ENCODE measurements at regions not wholly inside any gene's neighbourhood (a gene's known extent, or its start where the extent isn't known, plus 50 kb on each side); places are given as distances from the start of the nearest gene placed in this dataset.
A peak's percentile ranks its signal among the peaks of the same experiment; 100 is the strongest.
"Not testable (repeated sequence)": the region's sequence is repeated elsewhere in the genome, so short reads cannot be mapped to it uniquely, and the experiment has no call there.

GRCh38 chr15:83380059-83380458 is 67.1 kb upstream of the SH3GL3 start:
- H3K4me3 ChIP-seq, result no peak overlapping the region
- DNase-seq, result no peak
- H3K27ac ChIP-seq, result no peak overlapping the region
- no peak for TF ChIP-seq POLR2A (IDR thresholded peaks at IDR 0.05)
- no peak for TF ChIP-seq POLR2AphosphoS5 (IDR thresholded peaks at IDR 0.05)
- TF ChIP-seq CTCF (IDR thresholded peaks at IDR 0.05), result no peak
- no peak for TF ChIP-seq EP300 (IDR thresholded peaks at IDR 0.05)
- H3K4me1 ChIP-seq, result peaks cover 0 to 11% (median 4%) of the 10 kb centered on the region in 4 donors
- 35 to 39% (median 37%) methylated on average over 2 of the region's 2 CpGs for WGBS, 5 donors
- no peaks in the 10 kb centered on the region for H3K9me3 ChIP-seq
- intact Hi-C loops (cut with DNase I; ENCODE audit: low total_unique reads), result no loop called here
- H3K36me3 ChIP-seq, result no peaks in the 10 kb centered on the region
- H3K27me3 ChIP-seq, result peaks cover 0 to 73% (median 26%) of the 10 kb centered on the region in 3 donors

- peaks cover 0 to 11% (median 4%) of the 10 kb centered on the region in 4 donors for H3K4me1 ChIP-seq
- H3K9me3 ChIP-seq, result no peaks in the 10 kb centered on the region
- TF ChIP-seq CTCF (IDR thresholded peaks at IDR 0.05) (no peak), POLR2AphosphoS5 (IDR thresholded peaks at IDR 0.05) (no peak), EP300 (IDR thresholded peaks at IDR 0.05) (no peak), POLR2A (IDR thresholded peaks at IDR 0.05) (no peak)
- DNase-seq, result peak in 1 of 2 donors; percentile 73
- no peak overlapping the region for H3K4me3 ChIP-seq
- intact Hi-C loops (cut with DNase I; ENCODE audit: low total_unique reads), result no loop called here
- no peaks in the 10 kb centered on the region for H3K36me3 ChIP-seq
- H3K27me3 ChIP-seq, result peaks cover 0 to 67% (median 26%) of the 10 kb centered on the region in 3 donors
- 16 to 31% (median 22%) methylated on average over 4 of the region's 4 CpGs for WGBS, 5 donors
- no peak overlapping the region for H3K27ac ChIP-seq
These were observed 66.5 kb upstream of the SH3GL3 start for GRCh38 chr15:83380682-83381081.

GRCh38 chr15:83383608-83384139 is 63.5 kb upstream of the SH3GL3 start:
- DNase-seq; H3K4me3 ChIP-seq; H3K4me1 ChIP-seq; H3K9me3 ChIP-seq; intact Hi-C loops (cut with DNase I; ENCODE audit: low total_unique reads); H3K36me3 ChIP-seq; H3K27ac ChIP-seq: not testable (repeated sequence)
- 68 to 86% (median 79%) methylated on average over 26 to 31 of the region's 36 CpGs for WGBS, 5 donors
- peaks cover 0 to 37% (median 13%) of the 10 kb centered on the region in 3 donors for H3K27me3 ChIP-seq

GRCh38 chr15:83396101-83396500 is 51.0 kb upstream of the SH3GL3 start:
- no peak for TF ChIP-seq CTCF (IDR thresholded peaks at IDR 0.05)
- no peak for TF ChIP-seq POLR2AphosphoS5 (IDR thresholded peaks at IDR 0.05)
- no peak for TF ChIP-seq EP300 (IDR thresholded peaks at IDR 0.05)
- no peak for TF ChIP-seq POLR2A (IDR thresholded peaks at IDR 0.05)
- intact Hi-C loops (cut with DNase I; ENCODE audit: low total_unique reads), result no loop called here
- H3K4me1 ChIP-seq, result no peaks in the 10 kb centered on the region
- H3K27me3 ChIP-seq, result peaks cover 0 to 72% (median 6%) of the 10 kb centered on the region in 3 donors
- no peak overlapping the region for H3K4me3 ChIP-seq
- no peak overlapping the region for H3K27ac ChIP-seq
- WGBS, 5 donors, result 9 to 32% (median 22%) methylated on average over 6 of the region's 6 CpGs
- DNase-seq, result peak in 1 of 2 donors; percentile 42
- no peaks in the 10 kb centered on the region for H3K36me3 ChIP-seq
- no peaks in the 10 kb centered on the region for H3K9me3 ChIP-seq

Data from stomach (tissue), 8 donors.